HEK293T (cell line): ENCODE measurements at regions not wholly inside any gene's neighbourhood (a gene's known extent, or its start where the extent isn't known, plus 50 kb on each side); places are given as distances from the start of the nearest gene placed in this dataset.

Experiments used
- CTBP1 ChIP-seq: fragments of 450-650 bp; IDR thresholded peaks from 2 replicates; pipeline ENCODE4 v1.6.1; 2016; ENCODE audit warnings: borderline replicate concordance
- ELF4 ChIP-seq: fragments of 450-650 bp; IDR thresholded peaks from 2 replicates; pipeline ENCODE4 v1.6.1; 2017; ENCODE audit warnings: antibody characterized with exemption
- FOXK2 ChIP-seq: fragments of 450-650 bp; IDR thresholded peaks from 2 replicates; pipeline ENCODE4 v1.6.1; 2016; ENCODE audit warnings: mild to moderate bottlenecking
- HDGF ChIP-seq: fragments of 450-650 bp; IDR thresholded peaks from 2 replicates; pipeline ENCODE4 v1.6.1; 2017; ENCODE audit warnings: antibody characterized with exemption, borderline replicate concordance
- SP1 ChIP-seq: fragments of 450-650 bp; IDR thresholded peaks from 2 replicates; pipeline ENCODE4 v1.6.1; 2017
- SUZ12 ChIP-seq: fragments of 450-650 bp; IDR thresholded peaks from 2 replicates; pipeline ENCODE4 v1.6.1; 2016; ENCODE audit warnings: mild to moderate bottlenecking
- ZNF384 ChIP-seq: fragments of 450-650 bp; IDR thresholded peaks from 2 replicates; pipeline ENCODE4 v1.6.1; 2016
- TF ChIP-seq, protein P1 (sequence below): fragments of 450-650 bp; IDR thresholded peaks from 2 replicates; pipeline ENCODE4 v1.6.1; 2016

DNA sequence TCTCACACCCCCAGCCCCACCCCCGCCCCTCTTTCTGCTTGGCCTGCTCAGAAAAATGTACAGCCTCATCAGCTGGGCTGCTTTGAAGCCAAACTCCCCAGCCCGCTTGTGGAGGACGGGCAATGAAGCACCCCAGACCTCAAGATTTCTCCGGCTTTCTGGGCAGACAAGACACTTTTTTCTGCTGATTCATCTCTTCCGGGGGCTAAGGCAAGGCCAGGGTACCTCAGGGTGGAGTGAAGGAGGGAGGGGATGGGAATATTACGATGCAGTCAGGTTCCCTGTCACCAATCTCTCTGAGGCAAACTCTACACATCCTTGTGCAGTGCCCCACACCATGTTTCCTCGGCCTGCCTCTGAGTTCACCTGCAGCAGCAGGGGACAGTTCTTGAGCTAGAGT lies 66.9 kb upstream of the ATP6AP2 start:
- TF ChIP-seq, protein P1, sequence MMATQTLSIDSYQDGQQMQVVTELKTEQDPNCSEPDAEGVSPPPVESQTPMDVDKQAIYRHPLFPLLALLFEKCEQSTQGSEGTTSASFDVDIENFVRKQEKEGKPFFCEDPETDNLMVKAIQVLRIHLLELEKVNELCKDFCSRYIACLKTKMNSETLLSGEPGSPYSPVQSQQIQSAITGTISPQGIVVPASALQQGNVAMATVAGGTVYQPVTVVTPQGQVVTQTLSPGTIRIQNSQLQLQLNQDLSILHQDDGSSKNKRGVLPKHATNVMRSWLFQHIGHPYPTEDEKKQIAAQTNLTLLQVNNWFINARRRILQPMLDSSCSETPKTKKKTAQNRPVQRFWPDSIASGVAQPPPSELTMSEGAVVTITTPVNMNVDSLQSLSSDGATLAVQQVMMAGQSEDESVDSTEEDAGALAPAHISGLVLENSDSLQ = no peak
- no peak for TF ChIP-seq SP1
- TF ChIP-seq ELF4 = no peak
- no peak for TF ChIP-seq ZNF384
- TF ChIP-seq CTBP1 = no peak
- TF ChIP-seq HDGF = no peak
- no peak for TF ChIP-seq SUZ12
- TF ChIP-seq FOXK2 = no peak
